Cardiac fibroblast (primary cell): ENCODE measurements at regions not wholly inside any gene's neighbourhood (a gene's known extent, or its start where the extent isn't known, plus 50 kb on each side); places are given as distances from the start of the nearest gene placed in this dataset.

ENCODE experiments used
- DNase-seq, 2 donors: peaks; one replicate each; pipeline versions ENCODE4 v3.0.0 to v3.0.0-alpha.2; 2010; ENCODE audit warnings: low read depth in 2 of 2
- H3K4me3 ChIP-seq, 2 donors: replicated peaks in 1 of 2; 1 replicate in 1 of 2; 2 replicates in 1 of 2; pipeline ENCODE4 v1.5.1; 2011; ENCODE audit warnings: low read depth in 2 of 2, low read length in 2 of 2, mild to moderate bottlenecking in 2 of 2, moderate library complexity in 1 of 2
- CTCF ChIP-seq: IDR thresholded peaks from one replicate; pipeline ENCODE4 v1.5.1; 2011; ENCODE audit warnings: low read depth, mild to moderate bottlenecking, low read length, inconsistent platforms

- TF ChIP-seq CTCF = no peak
- no peak overlapping the region for H3K4me3 ChIP-seq
- DNase-seq = no peak
These were observed 70.1 kb downstream of the NPTX2 start for GRCh38 chr7:98687111-98687751.

- no peak for DNase-seq
- TF ChIP-seq CTCF = no peak
- no peak overlapping the region for H3K4me3 ChIP-seq
These were observed 74.5 kb downstream of the NPTX2 start for GRCh38 chr7:98691619-98692018.

- DNase-seq = no peak
- no peak for TF ChIP-seq CTCF
- no peak overlapping the region for H3K4me3 ChIP-seq
These were observed 80.0 kb downstream of the NPTX2 start for GRCh38 chr7:98697083-98697482.

DNA sequence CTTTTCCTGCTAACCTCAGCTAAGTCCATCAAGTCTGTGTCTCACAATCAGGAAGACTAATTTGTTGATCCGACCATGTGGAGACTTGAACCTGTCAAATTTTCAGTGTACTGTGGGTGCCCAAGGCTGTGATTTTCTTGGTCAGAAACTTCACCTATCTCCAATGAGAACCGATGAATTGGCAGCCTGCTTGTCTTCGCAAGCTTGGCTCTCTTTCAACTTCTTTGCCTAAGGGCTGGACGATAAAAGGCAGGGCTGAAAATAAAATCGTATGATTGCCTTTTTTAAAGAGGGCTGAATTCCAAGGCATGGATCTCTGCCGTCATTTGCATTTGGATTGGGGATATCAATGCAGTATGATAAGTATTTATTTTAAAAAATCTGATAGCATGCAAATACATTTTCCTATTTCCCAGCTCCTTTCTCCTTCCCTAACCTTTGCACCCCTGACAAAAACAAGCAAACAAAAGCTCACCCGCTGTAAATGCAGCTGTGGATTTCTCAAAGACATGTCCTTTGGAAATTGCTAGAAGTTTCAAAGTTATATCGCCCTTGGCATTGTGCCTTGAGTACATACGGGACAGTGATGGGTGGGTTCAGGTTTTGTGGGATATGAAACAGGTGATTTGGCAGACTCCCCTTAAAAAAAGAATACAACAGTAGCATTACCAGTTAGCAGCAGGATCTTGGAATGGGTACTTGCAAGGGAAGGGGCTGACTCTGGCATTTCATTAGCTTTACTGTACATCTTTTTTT lies 80.6 kb downstream of the NPTX2 start:
- no peak overlapping the region for H3K4me3 ChIP-seq
- no peak for TF ChIP-seq CTCF
- no peak for DNase-seq

DNA sequence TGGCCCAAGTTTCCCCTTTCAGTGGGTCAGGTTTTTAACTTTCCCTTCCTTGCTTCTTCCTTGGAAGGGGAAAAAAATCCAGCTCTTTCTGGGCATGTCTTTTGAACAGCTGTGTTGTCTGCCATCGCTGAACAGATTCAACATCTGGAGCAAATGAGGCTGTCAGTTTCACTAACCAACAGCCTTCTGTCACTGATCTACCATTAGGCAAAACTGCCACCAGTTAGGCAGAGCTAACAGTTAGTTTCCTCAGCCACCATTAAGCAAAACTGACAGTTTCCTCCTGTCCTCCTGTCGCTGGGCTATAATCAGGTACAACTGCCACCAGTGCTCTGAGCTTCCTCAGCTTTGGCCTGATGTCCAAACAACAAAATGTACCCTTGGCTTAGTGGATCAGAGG lies 81.9 kb downstream of the NPTX2 start:
- DNase-seq = no peak
- no peak overlapping the region for H3K4me3 ChIP-seq
- no peak for TF ChIP-seq CTCF

DNA sequence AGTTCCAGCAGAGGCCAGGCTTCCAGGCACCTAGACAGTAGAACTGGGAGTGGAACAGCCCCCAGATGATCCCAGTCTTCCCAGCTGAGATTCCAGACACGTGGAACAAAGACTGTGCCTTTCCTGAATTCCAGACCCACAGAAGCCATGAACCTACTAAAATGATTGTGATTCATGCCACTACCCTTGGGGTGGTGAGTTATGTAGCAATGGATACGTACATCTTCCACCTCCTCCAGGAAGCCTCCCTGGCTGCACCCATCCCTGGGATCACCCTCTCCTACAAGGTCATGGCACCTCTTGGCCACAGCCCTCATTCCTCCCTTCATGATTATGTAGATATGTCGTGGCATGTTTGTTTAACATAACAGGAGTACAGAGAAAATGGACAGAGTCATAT lies 83.4 kb downstream of the NPTX2 start:
- DNase-seq = no peak
- no peak for TF ChIP-seq CTCF
- H3K4me3 ChIP-seq = no peak overlapping the region
